HG03575 (cell line): ENCODE measurements at regions not wholly inside any gene's neighbourhood (a gene's known extent, or its start where the extent isn't known, plus 50 kb on each side); places are given as distances from the start of the nearest gene placed in this dataset.

Experiments
- ATAC-seq: cut with Tn5 transposase; IDR thresholded peaks from one replicate; pipeline ENCODE4 v1.9.1; 2021; ENCODE audit not compliant: unreplicated experiment, insufficient number of reproducible peaks, low FRiP score; ENCODE audit errors: extremely low read depth

- no peak for ATAC-seq
Observed at GRCh38 chrX:150158554-150159332, 204.4 kb upstream of the MAMLD1 start.

GRCh38 chrX:150159537-150159936 lies 203.6 kb upstream of the MAMLD1 start:
- no peak for ATAC-seq

GRCh38 chrX:150160656-150161055 lies 202.5 kb upstream of the MAMLD1 start:
- no peak for ATAC-seq

GRCh38 chrX:150161193-150161592 lies 201.9 kb upstream of the MAMLD1 start:
- no peak for ATAC-seq

GRCh38 chrX:150162141-150162540 lies 201.0 kb upstream of the MAMLD1 start:
- ATAC-seq = no peak

- no peak for ATAC-seq
Observed at GRCh38 chrX:150163221-150163930, 199.7 kb upstream of the MAMLD1 start.

GRCh38 chrX:150163956-150164726 lies 199.0 kb upstream of the MAMLD1 start:
- no peak for ATAC-seq

- no peak for ATAC-seq
Observed at GRCh38 chrX:150164971-150165600, 198.0 kb upstream of the MAMLD1 start.

- ATAC-seq = no peak
Observed at GRCh38 chrX:150165776-150166610, 197.1 kb upstream of the MAMLD1 start.

GRCh38 chrX:150167482-150168324 lies 195.4 kb upstream of the MAMLD1 start:
- ATAC-seq = no peak

- ATAC-seq = no peak
Observed at GRCh38 chrX:150182161-150182560, 181.0 kb upstream of the MAMLD1 start.

- ATAC-seq = no peak
Observed at GRCh38 chrX:150184491-150184890, 178.6 kb upstream of the MAMLD1 start.

- ATAC-seq = no peak
Observed at GRCh38 chrX:150185766-150186165, 177.4 kb upstream of the MAMLD1 start.

GRCh38 chrX:150192816-150193215 lies 170.3 kb upstream of the MAMLD1 start:
- no peak for ATAC-seq

- ATAC-seq = no peak
Observed at GRCh38 chrX:150196285-150196684, 166.8 kb upstream of the MAMLD1 start.

GRCh38 chrX:150197388-150197787 lies 165.7 kb upstream of the MAMLD1 start:
- ATAC-seq = no peak

- ATAC-seq = no peak
Observed at GRCh38 chrX:150198776-150199175, 164.3 kb upstream of the MAMLD1 start.

GRCh38 chrX:150199181-150199580 lies 163.9 kb upstream of the MAMLD1 start:
- no peak for ATAC-seq
